ENCODE measurements at regions not wholly inside any gene's neighbourhood (a gene's known extent, or its start where the extent isn't known, plus 50 kb on each side); places are given as distances from the start of the nearest gene placed in this dataset.
"Not testable (repeated sequence)": the region's sequence is repeated elsewhere in the genome, so short reads cannot be mapped to it uniquely, and the experiment has no call there.

GRCh38 chr13:40047322-40047771, 391.9 kb downstream of the COG6 start:
- DNase-seq (ENCODE audit: low read depth), result no peak

- no peak for DNase-seq (ENCODE audit: low read depth)
Measured at GRCh38 chr13:40048551-40048950, 393.1 kb downstream of the COG6 start.

DNA sequence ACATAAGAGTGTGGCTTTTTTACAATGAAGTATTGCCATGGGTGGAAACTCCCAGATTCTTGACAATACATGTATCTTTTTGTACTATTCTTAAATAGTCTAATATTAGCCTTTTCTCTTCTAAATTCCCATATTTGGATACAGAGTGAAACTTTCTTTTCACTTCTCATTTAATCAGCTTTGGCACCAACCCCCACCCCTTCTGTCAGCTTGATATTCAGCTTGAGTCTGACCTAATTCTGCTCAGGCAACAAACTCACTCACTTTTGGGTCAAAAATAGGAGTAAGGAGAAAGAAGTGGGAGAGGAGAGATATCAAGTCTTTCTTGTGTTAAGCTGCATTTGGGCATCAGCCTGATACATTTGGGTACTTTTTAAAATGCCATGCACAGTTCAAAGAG, 397.5 kb downstream of the COG6 start:
- no peak for DNase-seq (ENCODE audit: low read depth)

GRCh38 chr13:40053401-40053800, 397.9 kb downstream of the COG6 start:
- no peak for DNase-seq (ENCODE audit: low read depth)

DNA sequence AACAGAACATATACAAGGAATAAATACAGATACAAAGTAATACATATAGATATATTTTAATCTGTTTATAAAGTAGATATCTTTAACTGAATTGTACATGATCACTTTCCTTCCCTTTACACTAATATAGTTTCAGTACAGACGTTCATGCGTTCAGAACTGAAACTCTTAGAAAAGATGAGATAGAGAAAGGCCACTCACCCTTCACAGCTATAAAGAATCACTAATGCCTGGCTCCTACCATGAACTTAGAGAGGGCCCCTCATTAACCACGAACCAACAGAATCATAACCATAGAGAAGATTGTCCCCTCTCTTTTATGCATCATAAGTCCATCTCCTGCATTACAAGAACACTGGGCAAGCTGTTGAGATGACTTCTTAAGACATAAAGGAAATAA, 399.0 kb downstream of the COG6 start:
- not testable (repeated sequence) for DNase-seq (ENCODE audit: low read depth)

GRCh38 chr13:40056898-40057619, 401.6 kb downstream of the COG6 start:
- no peak for DNase-seq (ENCODE audit: low read depth)

- no peak for DNase-seq (ENCODE audit: low read depth)
Measured at GRCh38 chr13:40058757-40059236, 403.3 kb downstream of the COG6 start.

GRCh38 chr13:40059540-40060232, 404.2 kb downstream of the COG6 start:
- DNase-seq (ENCODE audit: low read depth), result no peak

- DNase-seq (ENCODE audit: low read depth), result no peak
Measured at GRCh38 chr13:40060296-40061007, 405.0 kb downstream of the COG6 start.

DNA sequence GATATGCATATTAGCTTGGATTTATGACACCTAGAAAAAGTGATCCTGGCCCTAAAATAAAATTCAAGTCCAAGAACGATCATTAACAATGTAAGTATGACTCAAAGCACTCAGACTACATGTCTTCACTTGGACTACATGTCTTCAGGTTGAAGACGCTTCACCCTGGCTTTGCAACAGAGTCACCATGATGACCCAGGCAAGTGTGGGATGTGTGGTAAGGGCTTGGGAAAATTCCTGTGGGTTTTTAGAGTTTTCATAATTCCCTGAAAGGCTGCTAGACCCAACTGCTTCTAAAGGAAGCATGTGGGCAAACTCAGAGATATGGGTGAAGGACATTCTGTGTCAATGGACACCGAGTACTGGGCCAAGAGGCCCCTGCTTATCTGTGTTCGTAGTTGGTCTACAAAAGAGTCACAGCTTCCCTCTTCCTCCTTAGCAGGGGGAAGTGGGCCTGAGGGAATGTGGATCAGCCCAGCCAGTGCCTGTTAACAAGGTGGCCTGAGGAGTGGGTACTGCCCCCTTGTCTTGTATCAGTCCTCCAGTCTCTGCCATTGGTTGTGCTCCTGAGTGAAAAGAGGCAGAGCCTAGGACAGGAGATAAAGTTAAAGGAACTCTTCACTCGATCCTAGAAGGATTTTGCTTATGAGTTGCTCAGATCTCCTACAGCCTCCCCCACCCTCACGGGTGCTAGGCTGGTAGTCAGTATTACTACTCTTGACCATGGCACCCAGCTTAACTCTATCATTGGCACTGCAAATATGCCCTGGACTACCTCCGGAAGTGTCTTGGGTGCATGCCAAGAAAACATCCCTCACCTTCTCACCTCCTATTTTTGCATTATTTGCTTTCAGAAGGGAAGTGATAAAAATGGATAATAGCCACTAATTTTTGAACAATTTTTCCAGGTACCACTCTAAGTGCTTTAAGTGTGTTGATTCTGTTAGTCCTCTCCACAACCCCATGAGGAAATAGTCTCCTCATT, 406.3 kb downstream of the COG6 start:
- no peak for DNase-seq (ENCODE audit: low read depth)

DNA sequence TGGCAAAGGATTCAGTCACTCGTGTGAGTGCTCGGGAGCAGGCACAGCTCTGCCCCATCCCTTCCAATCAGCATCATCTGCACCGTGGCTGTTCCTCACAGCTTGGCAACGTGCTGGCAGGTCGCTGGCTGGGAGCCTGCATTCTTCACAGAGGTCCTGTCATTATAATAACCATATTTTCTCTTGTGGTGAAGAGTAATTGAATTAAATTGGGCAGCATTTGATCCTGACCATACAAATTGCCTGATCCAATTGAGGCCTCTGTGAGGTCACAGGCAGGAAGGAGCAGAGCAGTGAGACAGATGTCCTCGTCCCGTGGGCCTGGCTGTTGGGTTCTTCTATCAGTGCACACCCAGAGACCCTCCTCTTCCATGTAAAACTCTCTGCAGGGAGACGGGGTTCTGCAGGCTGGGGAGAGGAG, 407.8 kb downstream of the COG6 start:
- DNase-seq (ENCODE audit: low read depth), result no peak

GRCh38 chr13:40063703-40064102, 408.2 kb downstream of the COG6 start:
- no peak for DNase-seq (ENCODE audit: low read depth)

DNA sequence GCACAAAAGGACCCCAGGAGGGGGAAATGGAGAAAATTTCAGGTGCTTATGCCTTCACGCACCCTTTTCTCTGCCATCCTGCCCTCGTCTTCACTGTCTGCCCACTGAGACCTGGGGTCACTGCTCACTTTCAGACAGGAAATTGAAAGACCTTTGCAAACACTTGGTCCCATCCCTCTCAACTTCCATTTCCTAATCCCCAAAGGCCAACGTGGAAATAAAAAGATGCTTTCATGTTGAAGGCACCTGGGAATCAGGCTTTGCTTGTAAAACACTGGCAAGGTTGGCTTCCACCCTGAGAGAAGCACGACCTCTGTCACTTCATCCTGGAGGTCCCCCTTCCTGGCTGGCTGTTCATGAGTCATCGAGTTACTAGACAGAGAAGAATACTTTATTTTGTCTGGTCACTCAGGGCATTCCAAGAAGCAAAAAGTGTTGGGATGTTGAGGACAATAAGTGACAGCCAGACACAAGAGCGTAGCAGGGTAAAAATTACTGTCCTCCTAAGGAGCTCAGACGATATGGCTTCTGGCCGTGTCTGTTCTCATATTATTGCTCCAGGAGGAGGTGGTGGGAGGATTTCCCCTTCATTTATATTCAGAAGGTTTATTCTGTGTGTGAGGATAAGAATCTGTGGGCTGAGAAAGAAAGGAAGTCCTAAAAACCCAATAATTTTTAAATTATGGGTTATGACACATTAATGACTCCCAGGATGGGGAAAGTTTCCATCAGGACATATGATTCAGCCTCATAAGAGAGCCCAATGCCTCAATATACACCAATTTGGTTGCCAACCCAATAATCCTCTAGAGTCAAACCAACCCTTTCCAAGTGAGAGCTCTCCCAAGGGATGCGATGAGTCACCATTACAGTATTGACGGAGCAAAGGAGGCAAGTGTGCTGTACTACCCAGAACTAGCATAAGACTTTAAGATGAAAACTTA, 409.0 kb downstream of the COG6 start:
- DNase-seq (ENCODE audit: low read depth), result no peak

- peak; percentile 26 for DNase-seq (ENCODE audit: low read depth)
Measured at GRCh38 chr13:40069173-40070044, 413.9 kb downstream of the COG6 start.

DNA sequence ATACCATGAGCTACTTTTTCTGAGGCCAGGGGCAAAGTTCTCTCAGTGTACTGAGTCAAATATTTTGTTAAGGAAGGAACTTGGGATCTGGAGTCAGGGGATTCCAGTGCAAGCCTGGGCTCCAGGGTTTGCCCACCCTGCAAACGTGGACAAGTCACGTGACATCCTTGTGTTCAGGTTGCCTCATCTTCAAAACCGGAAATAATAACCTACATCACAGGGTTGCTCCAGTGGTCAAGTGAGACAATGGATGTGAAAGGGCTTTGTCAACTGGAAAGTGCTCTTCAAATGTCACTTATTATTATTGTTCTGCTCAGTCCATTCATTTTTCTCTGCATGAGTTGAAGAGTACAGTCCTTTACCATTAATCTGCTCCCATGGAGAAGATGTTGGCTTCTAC, 414.9 kb downstream of the COG6 start:
- DNase-seq (ENCODE audit: low read depth), result no peak

- DNase-seq (ENCODE audit: low read depth), result no peak
Measured at GRCh38 chr13:40072663-40073120, 417.2 kb downstream of the COG6 start.

GRCh38 chr13:40074338-40074737, 418.9 kb downstream of the COG6 start:
- no peak for DNase-seq (ENCODE audit: low read depth)

DNA sequence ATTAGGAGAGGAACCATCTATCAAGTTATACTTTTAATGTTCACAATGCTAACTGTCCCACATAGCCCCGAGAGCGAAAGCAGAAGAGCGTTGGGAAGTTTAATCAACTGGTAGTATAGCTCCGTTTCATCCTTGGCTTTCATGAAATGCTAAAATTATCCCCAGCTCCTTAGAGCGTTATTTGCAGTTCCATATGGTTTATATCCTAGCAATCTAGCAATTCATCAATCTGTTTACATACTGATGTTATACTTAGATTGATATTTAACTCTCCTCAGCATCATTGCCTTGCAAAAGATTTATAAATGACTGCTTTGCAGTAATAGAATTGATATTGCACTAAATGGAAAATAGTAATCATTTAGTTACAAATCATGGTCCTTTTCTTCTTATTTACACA, 419.8 kb downstream of the COG6 start:
- DNase-seq (ENCODE audit: low read depth), result no peak

- DNase-seq (ENCODE audit: low read depth), result no peak
Measured at GRCh38 chr13:40076765-40077362, 421.4 kb downstream of the COG6 start.

Data from T-helper 22 cell (primary cell).